Endothelial cell of umbilical vein (primary cell): ENCODE measurements at regions not wholly inside any gene's neighbourhood (a gene's known extent, or its start where the extent isn't known, plus 50 kb on each side); places are given as distances from the start of the nearest gene placed in this dataset.

Experiments
- BruUV-seq: library from RNA; stranded (reverse); fragments of 400-500 nt; replicated peaks from 2 replicates; lab custom pipeline; 2021; lab: Mats Ljungman, UMichigan
- CTCF ChIA-PET: fragments of 300-600, 350-600 bp; sonication (Branson Sonifier 250); formaldehyde crosslinking; loops from one replicate; lab custom pipeline; 2021; ENCODE audit warnings: antibody characterized with exemption, inconsistent platforms; lab: Charles Lee
- POLR2A ChIA-PET: fragments of 300-600, 350-600 bp; sonication (Branson Sonifier 250); formaldehyde crosslinking; loops from one replicate; lab custom pipeline; 2021; ENCODE audit warnings: antibody characterized with exemption, inconsistent platforms; lab: Charles Lee
- DNase-seq: peaks from one replicate; pipeline ENCODE4 v3.0.0-alpha.2; 2011; ENCODE audit warnings: low read depth, low spot score
- FAIRE-seq: peaks from 2 replicates; lab custom pipeline; 2011; peaks lifted over from hg19 to GRCh38; lab: Jason Lieb, UNC
- H2AFZ ChIP-seq: 2 replicates; pipeline ENCODE4 v1.6.0; 2012; ENCODE audit warnings: low read depth, low read length, control low read depth, inconsistent platforms
- H3K27ac ChIP-seq: 2 replicates; pipeline ENCODE4 v1.5.1; 2011; ENCODE audit warnings: low read depth, mild to moderate bottlenecking, control low read depth, low read length, moderate library complexity; ENCODE audit not compliant: insufficient read depth
- H3K27me3 ChIP-seq, 2 experiments: 2 replicates each; pipeline versions ENCODE4 v1.6.0 to v1.6.1; 2011; ENCODE audit warnings: low read length in 2 of 2, mixed read lengths in 1 of 2; ENCODE audit not compliant: control insufficient read depth in 2 of 2, insufficient read depth in 2 of 2
- H3K36me3 ChIP-seq, 2 experiments: 2 replicates in 1 of 2; 3 replicates in 1 of 2; pipeline ENCODE4 v1.5.1; 2011; ENCODE audit warnings: low read length in 2 of 2, mild to moderate bottlenecking in 1 of 2, moderate library complexity in 1 of 2; ENCODE audit not compliant: control insufficient read depth in 2 of 2, insufficient read depth in 2 of 2; ENCODE audit errors: extremely low read depth in 1 of 2
- H3K4me1 ChIP-seq: 3 replicates; pipeline ENCODE4 v1.5.1; 2011; ENCODE audit warnings: mild to moderate bottlenecking, low read length; ENCODE audit not compliant: control insufficient read depth, insufficient read depth; ENCODE audit errors: extremely low read depth
- H3K4me2 ChIP-seq: 2 replicates; pipeline ENCODE4 v1.6.1; 2011; ENCODE audit warnings: low read length, control low read depth, mixed read lengths; ENCODE audit not compliant: insufficient read depth
- H3K4me3 ChIP-seq, 3 experiments: fragments of 200-600 bp in 1 of 3; sonication (generic), shearing (Covaris generic) in 1 of 3; replicated peaks in 1 of 3; 2 replicates each; pipeline ENCODE4 v1.5.1; 2011 to 2016; ENCODE audit warnings: control low read depth in 3 of 3, low read length in 3 of 3, mild to moderate bottlenecking in 2 of 3, inconsistent platforms in 1 of 3, low read depth in 1 of 3, moderate library complexity in 1 of 3; ENCODE audit not compliant: insufficient read depth in 1 of 3
- H3K79me2 ChIP-seq: 2 replicates; pipeline ENCODE4 v1.6.0; 2012; ENCODE audit warnings: low read length, inconsistent platforms; ENCODE audit not compliant: control insufficient read depth, insufficient read depth
- H3K9ac ChIP-seq: replicated peaks from 2 replicates; pipeline ENCODE3; 2011; ENCODE audit warnings: low read length, control low read depth; ENCODE audit not compliant: insufficient read depth; ENCODE audit errors: extremely low read depth
- H3K9me1 ChIP-seq: replicated peaks from 3 replicates; pipeline ENCODE4 v1.6.0; 2011; ENCODE audit warnings: mild to moderate bottlenecking, low read length; ENCODE audit not compliant: control insufficient read depth, insufficient read depth; ENCODE audit errors: extremely low read depth
- H3K9me3 ChIP-seq: replicated peaks from 2 replicates; pipeline ENCODE4 v1.5.1; 2012; ENCODE audit warnings: low read length, inconsistent platforms; ENCODE audit not compliant: control insufficient read depth, insufficient read depth
- H4K20me1 ChIP-seq: replicated peaks from 2 replicates; pipeline ENCODE3; 2011; ENCODE audit warnings: mild to moderate bottlenecking, low read length; ENCODE audit not compliant: control insufficient read depth, insufficient read depth; ENCODE audit errors: extremely low read depth
- EZH2 ChIP-seq: IDR thresholded peaks from 2 replicates; pipeline ENCODE4 v1.6.1; 2012; ENCODE audit warnings: borderline replicate concordance, low read depth, mild to moderate bottlenecking, moderate library complexity, low read length, inconsistent platforms; ENCODE audit not compliant: severe bottlenecking
- FOS ChIP-seq: IDR thresholded peaks from 2 replicates; pipeline ENCODE4 v1.6.1; 2011; ENCODE audit warnings: mild to moderate bottlenecking, low read length, moderate library complexity, borderline replicate concordance; ENCODE audit not compliant: insufficient read depth
- GATA2 ChIP-seq: IDR thresholded peaks from 2 replicates; pipeline ENCODE4 v1.7.0; 2011; ENCODE audit warnings: low read depth, mild to moderate bottlenecking, moderate library complexity, mixed read lengths, low read length; ENCODE audit not compliant: insufficient read length, insufficient read depth
- JUN ChIP-seq: IDR thresholded peaks from 2 replicates; pipeline ENCODE4 v1.6.1; 2011; ENCODE audit warnings: borderline replicate concordance, low read depth; ENCODE audit not compliant: insufficient read length, insufficient read depth
- MYC ChIP-seq: IDR thresholded peaks from one replicate; pipeline ENCODE4 v1.6.1; 2011; ENCODE audit warnings: mild to moderate bottlenecking, low read depth, low read length
- POLR2A ChIP-seq: IDR thresholded peaks from 2 replicates; pipeline ENCODE4 v1.6.1; 2012; ENCODE audit warnings: low read depth, mild to moderate bottlenecking, control low read depth, low read length
- POLR2AphosphoS5 ChIP-seq: IDR thresholded peaks from 2 replicates; pipeline ENCODE4 v1.6.1; 2012; ENCODE audit warnings: low read depth, mild to moderate bottlenecking, control low read depth, low read length, moderate library complexity; ENCODE audit not compliant: insufficient read depth
- dilution Hi-C: fragments of 300-500 bp; cut with MboI; formaldehyde crosslinking; loops from one replicate; pipeline ENCODE4 v1.15.0; 2019; ENCODE audit warnings: low sequenced_read_pairs; ENCODE audit not compliant: extremely low pct_ligation_motif_present
- intact Hi-C: fragments of 100-400 bp; cut with micrococcal nuclease; formaldehyde crosslinking; loops from one replicate; pipeline ENCODE4 v1.10.0; 2022
- TF ChIP-seq, protein P1 (sequence below): IDR thresholded peaks from 2 replicates; pipeline ENCODE4 v1.6.1; 2011; ENCODE audit not compliant: insufficient read depth, insufficient read length
- TF ChIP-seq, protein P2 (sequence below), 2 donors: IDR thresholded peaks; 1 replicate in 1 of 2; 2 replicates in 1 of 2; pipeline ENCODE4 v1.5.1; 2011; ENCODE audit warnings: low read length in 2 of 2, mild to moderate bottlenecking in 2 of 2, moderate library complexity in 2 of 2, control low read depth in 1 of 2, inconsistent platforms in 1 of 2, low read depth in 1 of 2; ENCODE audit not compliant: insufficient read depth in 1 of 2; ENCODE audit errors: extremely low read depth in 1 of 2

DNA sequence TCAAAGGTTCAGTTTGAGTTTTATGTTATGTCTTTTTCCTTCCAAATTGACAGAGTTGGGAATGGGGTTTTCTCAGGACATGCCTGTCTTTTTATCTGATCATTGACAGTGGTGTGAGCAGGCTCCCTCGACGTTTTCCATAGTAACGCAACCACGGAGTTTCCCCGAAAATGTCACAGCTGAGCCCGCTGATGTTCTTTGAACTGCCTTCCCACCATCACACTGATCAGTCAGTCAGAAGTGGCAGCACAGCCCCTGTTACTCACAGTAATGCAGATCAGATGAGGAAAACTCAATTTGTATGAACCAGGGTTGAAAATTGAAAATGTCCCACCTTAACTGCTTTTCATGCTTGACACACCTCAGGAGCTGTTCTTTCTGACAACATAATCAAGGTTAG, 210.4 kb downstream of the NECTIN3 start:
- Histone ChIP-seq H3K9me1 (no peaks in the 10 kb centered on the region), H3K4me2 (no peak overlapping the region), H2AFZ (no peak overlapping the region), H3K4me1 (no peaks in the 10 kb centered on the region), H4K20me1 (no peaks in the 10 kb centered on the region), H3K79me2 (no peaks in the 10 kb centered on the region), H3K36me3 (no peaks in the 10 kb centered on the region), H3K27me3 (no peaks in the 10 kb centered on the region), H3K27ac (no peak overlapping the region), H3K4me3 (no peak overlapping the region), H3K9me3 (no peaks in the 10 kb centered on the region), H3K9ac (no peak overlapping the region)
- intact Hi-C loops (no loop called here), dilution Hi-C loops (no loop called here)
- BruUV-seq = no TSS peak
- DNase-seq (no peak), FAIRE-seq (no peak)
- TF ChIP-seq EZH2 = no peak
- TF ChIP-seq GATA2 = no peak
- TF ChIP-seq POLR2AphosphoS5 = no peak
- no peak for TF ChIP-seq POLR2A
- TF ChIP-seq MYC = no peak
- TF ChIP-seq, protein P1, sequence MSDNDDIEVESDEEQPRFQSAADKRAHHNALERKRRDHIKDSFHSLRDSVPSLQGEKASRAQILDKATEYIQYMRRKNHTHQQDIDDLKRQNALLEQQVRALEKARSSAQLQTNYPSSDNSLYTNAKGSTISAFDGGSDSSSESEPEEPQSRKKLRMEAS = no peak
- TF ChIP-seq FOS = no peak
- TF ChIP-seq, protein P2, sequence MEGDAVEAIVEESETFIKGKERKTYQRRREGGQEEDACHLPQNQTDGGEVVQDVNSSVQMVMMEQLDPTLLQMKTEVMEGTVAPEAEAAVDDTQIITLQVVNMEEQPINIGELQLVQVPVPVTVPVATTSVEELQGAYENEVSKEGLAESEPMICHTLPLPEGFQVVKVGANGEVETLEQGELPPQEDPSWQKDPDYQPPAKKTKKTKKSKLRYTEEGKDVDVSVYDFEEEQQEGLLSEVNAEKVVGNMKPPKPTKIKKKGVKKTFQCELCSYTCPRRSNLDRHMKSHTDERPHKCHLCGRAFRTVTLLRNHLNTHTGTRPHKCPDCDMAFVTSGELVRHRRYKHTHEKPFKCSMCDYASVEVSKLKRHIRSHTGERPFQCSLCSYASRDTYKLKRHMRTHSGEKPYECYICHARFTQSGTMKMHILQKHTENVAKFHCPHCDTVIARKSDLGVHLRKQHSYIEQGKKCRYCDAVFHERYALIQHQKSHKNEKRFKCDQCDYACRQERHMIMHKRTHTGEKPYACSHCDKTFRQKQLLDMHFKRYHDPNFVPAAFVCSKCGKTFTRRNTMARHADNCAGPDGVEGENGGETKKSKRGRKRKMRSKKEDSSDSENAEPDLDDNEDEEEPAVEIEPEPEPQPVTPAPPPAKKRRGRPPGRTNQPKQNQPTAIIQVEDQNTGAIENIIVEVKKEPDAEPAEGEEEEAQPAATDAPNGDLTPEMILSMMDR (IDR thresholded peaks at IDR 0.05; ENCODE audit: extremely low read depth in 1 of 2, insufficient read depth in 1 of 2, low read depth in 1 of 2, low read length in 2 of 2) = no peak
- TF ChIP-seq JUN = no peak
- POLR2A ChIA-PET = no interaction called here
- CTCF ChIA-PET = no interaction called here
